ENCODE measurements at regions not wholly inside any gene's neighbourhood (a gene's known extent, or its start where the extent isn't known, plus 50 kb on each side); places are given as distances from the start of the nearest gene placed in this dataset.

GRCh38 chr15:62462721-62463120, 297.6 kb upstream of the C2CD4B start:
- no peak overlapping the region for H3K4me3 ChIP-seq (ENCODE audit: low read depth, low read length)
- no peaks in the 10 kb centered on the region for H3K79me2 ChIP-seq (ENCODE audit: control insufficient read depth, insufficient read depth, low read length, unreplicated experiment)
- no peak overlapping the region for H2AFZ ChIP-seq (ENCODE audit: low read length, unreplicated experiment)
- peaks cover 18% of the 10 kb centered on the region for H3K4me1 ChIP-seq (ENCODE audit: control insufficient read depth, insufficient read depth, low read length, unreplicated experiment)
- H3K27me3 ChIP-seq (ENCODE audit: insufficient read depth, low read length) = no peaks in the 10 kb centered on the region
- no peaks in the 10 kb centered on the region for H3K36me3 ChIP-seq (ENCODE audit: insufficient read depth, low read length)
- no peak overlapping the region for H3K27ac ChIP-seq (ENCODE audit: low read depth, low read length)

- H3K4me1 ChIP-seq (ENCODE audit: control insufficient read depth, insufficient read depth, low read length, unreplicated experiment) = peaks cover 28% of the 10 kb centered on the region
- H3K27me3 ChIP-seq (ENCODE audit: insufficient read depth, low read length) = no peaks in the 10 kb centered on the region
- H3K4me3 ChIP-seq (ENCODE audit: low read depth, low read length) = peak overlapping the region; percentile 60
- peak overlapping the region; percentile 46 for H2AFZ ChIP-seq (ENCODE audit: low read length, unreplicated experiment)
- H3K36me3 ChIP-seq (ENCODE audit: insufficient read depth, low read length) = no peaks in the 10 kb centered on the region
- H3K27ac ChIP-seq (ENCODE audit: low read depth, low read length) = no peak overlapping the region
- H3K79me2 ChIP-seq (ENCODE audit: control insufficient read depth, insufficient read depth, low read length, unreplicated experiment) = no peaks in the 10 kb centered on the region
These were observed 299.6 kb upstream of the C2CD4B start for GRCh38 chr15:62464705-62465104.

- Histone ChIP-seq H3K27me3 (ENCODE audit: insufficient read depth, low read length) (no peaks in the 10 kb centered on the region), H3K27ac (ENCODE audit: low read depth, low read length) (no peak overlapping the region), H3K36me3 (ENCODE audit: insufficient read depth, low read length) (no peaks in the 10 kb centered on the region), H3K4me3 (ENCODE audit: low read depth, low read length) (peak overlapping the region; percentile 60), H3K79me2 (ENCODE audit: control insufficient read depth, insufficient read depth, low read length, unreplicated experiment) (no peaks in the 10 kb centered on the region), H2AFZ (ENCODE audit: low read length, unreplicated experiment) (peak overlapping the region; percentile 46), H3K4me1 (ENCODE audit: control insufficient read depth, insufficient read depth, low read length, unreplicated experiment) (peaks cover 33% of the 10 kb centered on the region)
These were observed 300.1 kb upstream of the C2CD4B start for GRCh38 chr15:62465173-62465572.

- H2AFZ ChIP-seq (ENCODE audit: low read length, unreplicated experiment) = peak overlapping the region; percentile 90
These were observed 304.4 kb upstream of the C2CD4B start for GRCh38 chr15:62469478-62469873.

GRCh38 chr15:62469874-62470688, 305.0 kb upstream of the C2CD4B start:
- Histone ChIP-seq H3K4me1 (ENCODE audit: control insufficient read depth, insufficient read depth, low read length, unreplicated experiment) (peaks cover 51% of the 10 kb centered on the region), H3K4me3 (ENCODE audit: low read depth, low read length) (peak overlapping the region; percentile 19), H3K79me2 (ENCODE audit: control insufficient read depth, insufficient read depth, low read length, unreplicated experiment) (no peaks in the 10 kb centered on the region), H3K27me3 (ENCODE audit: insufficient read depth, low read length) (no peaks in the 10 kb centered on the region), H3K36me3 (ENCODE audit: insufficient read depth, low read length) (no peaks in the 10 kb centered on the region), H3K27ac (ENCODE audit: low read depth, low read length) (peak overlapping the region; percentile 98), H2AFZ (ENCODE audit: low read length, unreplicated experiment) (peak overlapping the region; percentile 90)

More at GRCh38 chr15:62469478-62469873, 304.4 kb upstream of the C2CD4B start:
- Histone ChIP-seq H3K4me1 (ENCODE audit: control insufficient read depth, insufficient read depth, low read length, unreplicated experiment) (peaks cover 51% of the 10 kb centered on the region), H3K27ac (ENCODE audit: low read depth, low read length) (peak overlapping the region; percentile 98), H3K36me3 (ENCODE audit: insufficient read depth, low read length) (no peaks in the 10 kb centered on the region), H3K27me3 (ENCODE audit: insufficient read depth, low read length) (no peaks in the 10 kb centered on the region), H3K79me2 (ENCODE audit: control insufficient read depth, insufficient read depth, low read length, unreplicated experiment) (no peaks in the 10 kb centered on the region), H3K4me3 (ENCODE audit: low read depth, low read length) (peak overlapping the region; percentile 17; the same call in 1 of the 2 replicates)

GRCh38 chr15:62472616-62473299, 307.7 kb upstream of the C2CD4B start:
- Histone ChIP-seq H2AFZ (ENCODE audit: low read length, unreplicated experiment) (no peak overlapping the region), H3K4me1 (ENCODE audit: control insufficient read depth, insufficient read depth, low read length, unreplicated experiment) (peaks cover 50% of the 10 kb centered on the region), H3K27ac (ENCODE audit: low read depth, low read length) (no peak overlapping the region)

GRCh38 chr15:62474021-62474770, 309.1 kb upstream of the C2CD4B start:
- peaks cover 44% of the 10 kb centered on the region for H3K4me1 ChIP-seq (ENCODE audit: control insufficient read depth, insufficient read depth, low read length, unreplicated experiment)
- no peaks in the 10 kb centered on the region for H3K27me3 ChIP-seq (ENCODE audit: insufficient read depth, low read length)
- H3K36me3 ChIP-seq (ENCODE audit: insufficient read depth, low read length) = no peaks in the 10 kb centered on the region
- no peak overlapping the region for H3K27ac ChIP-seq (ENCODE audit: low read depth, low read length)
- no peak overlapping the region for H3K4me3 ChIP-seq (ENCODE audit: low read depth, low read length)
- no peaks in the 10 kb centered on the region for H3K79me2 ChIP-seq (ENCODE audit: control insufficient read depth, insufficient read depth, low read length, unreplicated experiment)
- H2AFZ ChIP-seq (ENCODE audit: low read length, unreplicated experiment) = no peak overlapping the region

More at GRCh38 chr15:62472616-62473299, 307.7 kb upstream of the C2CD4B start:
- Histone ChIP-seq H3K4me3 (ENCODE audit: low read depth, low read length) (no peak overlapping the region), H3K36me3 (ENCODE audit: insufficient read depth, low read length) (no peaks in the 10 kb centered on the region), H3K79me2 (ENCODE audit: control insufficient read depth, insufficient read depth, low read length, unreplicated experiment) (no peaks in the 10 kb centered on the region), H3K27me3 (ENCODE audit: insufficient read depth, low read length) (no peaks in the 10 kb centered on the region)

GRCh38 chr15:62474771-62475124, 309.7 kb upstream of the C2CD4B start:
- no peak overlapping the region for H3K4me3 ChIP-seq (ENCODE audit: low read depth, low read length)
- H2AFZ ChIP-seq (ENCODE audit: low read length, unreplicated experiment) = no peak overlapping the region
- H3K27ac ChIP-seq (ENCODE audit: low read depth, low read length) = no peak overlapping the region
- H3K4me1 ChIP-seq (ENCODE audit: control insufficient read depth, insufficient read depth, low read length, unreplicated experiment) = peaks cover 39% of the 10 kb centered on the region
- no peaks in the 10 kb centered on the region for H3K79me2 ChIP-seq (ENCODE audit: control insufficient read depth, insufficient read depth, low read length, unreplicated experiment)
- H3K36me3 ChIP-seq (ENCODE audit: insufficient read depth, low read length) = no peaks in the 10 kb centered on the region
- H3K27me3 ChIP-seq (ENCODE audit: insufficient read depth, low read length) = no peaks in the 10 kb centered on the region

- Histone ChIP-seq H3K79me2 (ENCODE audit: control insufficient read depth, insufficient read depth, low read length, unreplicated experiment) (no peaks in the 10 kb centered on the region), H3K27me3 (ENCODE audit: insufficient read depth, low read length) (no peaks in the 10 kb centered on the region), H3K27ac (ENCODE audit: low read depth, low read length) (no peak overlapping the region), H2AFZ (ENCODE audit: low read length, unreplicated experiment) (no peak overlapping the region), H3K36me3 (ENCODE audit: insufficient read depth, low read length) (no peaks in the 10 kb centered on the region), H3K4me3 (ENCODE audit: low read depth, low read length) (no peak overlapping the region), H3K4me1 (ENCODE audit: control insufficient read depth, insufficient read depth, low read length, unreplicated experiment) (peaks cover 30% of the 10 kb centered on the region)
These were observed 310.5 kb upstream of the C2CD4B start for GRCh38 chr15:62475591-62475990.

GRCh38 chr15:62476163-62476562, 311.1 kb upstream of the C2CD4B start:
- Histone ChIP-seq H2AFZ (ENCODE audit: low read length, unreplicated experiment) (no peak overlapping the region), H3K27ac (ENCODE audit: low read depth, low read length) (no peak overlapping the region), H3K27me3 (ENCODE audit: insufficient read depth, low read length) (no peaks in the 10 kb centered on the region), H3K4me3 (ENCODE audit: low read depth, low read length) (no peak overlapping the region), H3K79me2 (ENCODE audit: control insufficient read depth, insufficient read depth, low read length, unreplicated experiment) (no peaks in the 10 kb centered on the region), H3K36me3 (ENCODE audit: insufficient read depth, low read length) (no peaks in the 10 kb centered on the region), H3K4me1 (ENCODE audit: control insufficient read depth, insufficient read depth, low read length, unreplicated experiment) (peaks cover 24% of the 10 kb centered on the region)
